HG03565 (cell line): ENCODE measurements at regions not wholly inside any gene's neighbourhood (a gene's known extent, or its start where the extent isn't known, plus 50 kb on each side); places are given as distances from the start of the nearest gene placed in this dataset.

ENCODE experiments used
- ATAC-seq: cut with Tn5 transposase; IDR thresholded peaks from one replicate; pipeline ENCODE4 v1.9.1; 2021; ENCODE audit warnings: mild to moderate bottlenecking, moderate library complexity; ENCODE audit not compliant: unreplicated experiment

GRCh38 chr1:98336472-98337083, 324.9 kb upstream of the SNX7 start:
- no peak for ATAC-seq

DNA sequence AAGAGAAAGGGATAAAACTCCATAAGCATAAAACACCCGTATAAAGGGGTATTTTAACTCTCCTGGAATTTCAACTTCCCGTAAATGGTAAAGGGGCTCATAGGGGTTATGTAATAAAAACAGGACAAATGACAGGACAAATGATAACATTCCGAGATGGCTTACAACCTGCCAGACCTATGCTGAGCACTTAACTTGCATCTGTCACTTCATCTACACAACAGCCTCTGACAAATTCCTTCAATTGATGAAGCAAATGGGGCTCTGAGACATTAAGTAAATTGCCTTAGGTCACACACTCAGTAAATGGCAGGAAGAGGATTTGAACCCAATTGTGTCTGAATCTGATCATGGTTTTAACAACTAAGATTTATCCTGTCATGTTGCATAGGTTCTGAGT, 327.6 kb upstream of the SNX7 start:
- ATAC-seq: no peak

DNA sequence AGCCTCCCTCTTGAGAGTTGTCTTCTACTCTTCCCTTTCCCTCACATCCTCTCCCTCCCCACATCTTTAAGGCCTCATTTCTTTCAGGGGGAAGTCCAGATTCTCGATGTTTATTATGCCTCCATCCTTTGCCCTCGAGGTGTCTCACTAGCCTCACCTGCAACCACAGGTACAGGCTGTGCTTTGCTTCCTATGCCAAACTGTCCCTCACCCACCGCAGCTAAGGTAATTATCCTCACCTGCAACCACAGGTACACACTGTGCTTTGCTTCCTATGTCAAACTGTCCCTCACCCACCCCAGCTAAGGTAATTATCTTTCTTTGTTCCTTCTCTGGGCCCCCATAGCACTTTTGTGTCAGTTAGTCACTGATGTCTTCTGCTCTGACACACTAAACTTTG, 328.1 kb upstream of the SNX7 start:
- ATAC-seq: no peak

DNA sequence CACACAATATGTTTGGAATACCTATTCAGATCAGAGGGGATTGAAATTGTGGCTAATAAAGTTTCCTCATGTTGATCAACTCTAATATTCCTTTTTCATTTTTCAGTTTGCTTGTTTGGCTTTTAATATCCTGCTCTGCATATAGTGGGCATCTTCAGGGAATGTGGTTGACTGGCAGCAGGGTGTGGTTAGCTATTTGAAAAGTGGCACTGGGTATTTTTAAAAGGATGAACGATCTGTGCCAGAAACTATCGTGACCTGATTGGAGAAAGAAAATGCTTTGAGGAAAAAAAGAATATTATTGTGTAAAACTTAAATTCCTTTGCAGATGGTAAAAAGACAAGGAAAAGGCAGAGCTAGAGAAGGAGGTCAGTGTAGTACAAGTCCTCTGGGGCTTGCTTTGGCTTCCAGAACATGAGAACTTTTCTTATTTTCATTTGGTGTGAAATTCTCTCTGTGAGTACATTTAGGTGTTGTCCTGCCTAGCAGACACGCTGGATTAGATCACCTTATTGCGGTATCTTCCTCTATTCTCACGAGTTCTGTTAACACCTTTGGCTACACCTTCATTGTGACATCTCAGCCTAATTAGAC, 329.7 kb upstream of the SNX7 start:
- no peak for ATAC-seq

GRCh38 chr1:98331243-98331642, 330.3 kb upstream of the SNX7 start:
- no peak for ATAC-seq

GRCh38 chr1:98330224-98330623, 331.3 kb upstream of the SNX7 start:
- no peak for ATAC-seq

GRCh38 chr1:98328855-98329254, 332.7 kb upstream of the SNX7 start:
- ATAC-seq: no peak

DNA sequence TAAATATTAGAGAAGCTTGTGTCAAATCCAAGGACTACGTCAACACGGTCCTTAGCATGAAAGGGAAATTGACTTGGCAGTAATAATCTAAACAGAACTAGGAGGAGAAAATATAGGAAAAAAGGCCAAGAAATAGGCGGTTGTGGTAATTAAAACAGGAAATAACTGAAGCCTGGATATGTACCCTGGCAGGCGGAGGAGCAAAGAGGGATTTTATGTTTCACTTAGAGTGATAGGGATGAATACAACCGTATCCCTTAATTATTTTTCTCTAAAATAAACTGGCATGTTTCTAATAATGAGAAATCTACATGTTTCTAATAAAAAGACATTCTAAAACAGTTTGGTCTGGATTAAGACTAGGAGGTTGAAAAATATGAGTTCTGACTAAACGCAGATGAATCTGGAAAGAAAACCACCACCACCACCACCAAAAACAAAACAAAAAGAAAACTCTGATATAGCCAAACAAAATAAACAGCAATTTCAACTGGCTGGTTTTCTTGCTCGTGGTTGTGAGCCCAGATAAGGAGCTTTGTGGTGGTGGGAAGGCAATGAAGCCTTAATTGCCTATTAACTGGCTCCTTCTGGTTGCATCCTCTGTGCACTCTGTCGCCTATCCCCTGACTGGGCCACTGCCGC, 334.2 kb upstream of the SNX7 start:
- ATAC-seq: no peak

- ATAC-seq: no peak
Measured at GRCh38 chr1:98325646-98326440, 335.7 kb upstream of the SNX7 start.

- ATAC-seq: no peak
Measured at GRCh38 chr1:98323906-98324358, 337.6 kb upstream of the SNX7 start.

DNA sequence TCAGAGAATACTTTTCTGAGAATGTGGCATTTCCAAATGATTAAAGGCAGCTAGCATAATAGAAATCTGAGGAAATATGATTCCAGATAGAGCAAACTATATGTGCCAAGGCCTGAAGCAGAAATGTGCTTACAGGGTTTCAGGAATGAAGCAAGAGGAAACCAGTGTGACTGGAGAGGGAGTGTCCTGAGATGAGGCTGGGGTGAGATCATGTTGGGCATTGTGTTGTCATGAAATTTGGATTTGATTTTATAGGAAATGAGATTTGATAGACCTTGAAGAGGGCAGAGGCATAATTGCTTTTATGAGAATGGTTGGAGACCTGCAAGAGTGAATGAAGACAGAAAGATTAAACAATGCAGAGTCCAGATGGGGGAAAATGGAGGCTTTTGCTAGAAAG, 338.1 kb upstream of the SNX7 start:
- ATAC-seq: no peak

GRCh38 chr1:98322966-98323365, 338.6 kb upstream of the SNX7 start:
- ATAC-seq: no peak

GRCh38 chr1:98322086-98322485, 339.4 kb upstream of the SNX7 start:
- no peak for ATAC-seq

DNA sequence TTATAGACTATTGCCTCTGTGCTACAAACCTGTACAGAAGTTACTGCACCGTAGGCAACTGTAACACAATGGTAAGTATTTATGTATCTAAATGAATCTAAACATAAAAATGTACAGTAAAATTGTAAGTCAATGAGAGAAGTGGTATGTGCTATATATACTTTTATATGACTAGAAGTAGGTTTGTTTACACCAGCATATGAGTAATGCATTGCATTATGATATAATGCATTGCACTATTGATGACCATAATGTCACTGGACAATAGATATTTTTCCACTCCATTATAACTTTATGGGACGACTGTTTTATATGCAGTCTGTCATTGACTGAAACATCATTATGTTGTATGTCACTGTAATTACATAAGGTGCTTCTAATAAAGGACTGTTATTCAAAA, 340.3 kb upstream of the SNX7 start:
- no peak for ATAC-seq

DNA sequence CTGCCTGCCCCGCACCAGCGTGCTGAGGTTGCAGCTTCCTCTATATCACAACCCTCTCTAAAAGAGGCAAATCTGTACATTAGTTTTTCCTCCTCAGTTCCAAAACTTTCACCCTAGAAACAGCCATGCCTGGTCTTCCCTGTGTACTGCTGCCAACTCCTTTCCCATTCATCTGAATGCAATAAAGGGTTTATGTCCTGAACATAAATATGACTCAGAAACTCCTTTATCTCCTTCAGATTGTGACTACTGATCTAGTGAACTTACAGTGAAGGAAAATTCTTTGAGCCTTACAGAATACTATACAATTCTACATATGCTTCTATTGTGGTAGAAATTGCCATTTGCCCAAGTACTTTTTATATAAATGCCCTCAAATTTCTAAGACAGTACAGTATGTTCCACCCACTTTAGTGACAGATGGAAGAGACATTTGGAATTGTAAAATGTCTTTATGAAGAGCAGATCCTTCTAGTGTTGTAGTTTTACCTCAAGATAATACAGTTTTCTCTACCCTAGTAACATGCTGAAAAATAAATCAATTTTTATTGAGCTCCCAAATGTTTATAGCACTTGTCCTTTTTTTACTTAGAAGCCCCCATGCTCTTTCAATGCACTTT, 345.1 kb upstream of the SNX7 start:
- no peak for ATAC-seq

DNA sequence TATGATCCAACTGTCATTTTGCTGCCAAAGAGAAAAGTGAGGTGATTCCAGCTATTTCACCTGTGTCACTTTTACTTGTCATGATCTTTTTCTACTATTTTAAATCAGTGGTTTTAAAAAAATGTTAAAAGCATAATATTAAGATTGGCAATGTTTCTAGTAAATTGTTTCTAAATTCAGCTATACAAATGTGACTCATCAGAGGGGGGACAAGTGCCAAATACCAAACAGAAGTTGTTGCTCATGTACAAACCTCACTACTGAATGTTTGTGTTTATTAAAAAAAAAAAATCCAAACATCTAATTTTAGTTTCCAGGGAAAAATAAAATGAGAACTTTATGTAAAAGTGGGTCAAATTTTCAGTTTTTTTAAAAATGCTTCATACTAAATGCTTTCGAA, 346.2 kb upstream of the SNX7 start:
- ATAC-seq: no peak

GRCh38 chr1:98314601-98315000, 346.9 kb upstream of the SNX7 start:
- no peak for ATAC-seq

DNA sequence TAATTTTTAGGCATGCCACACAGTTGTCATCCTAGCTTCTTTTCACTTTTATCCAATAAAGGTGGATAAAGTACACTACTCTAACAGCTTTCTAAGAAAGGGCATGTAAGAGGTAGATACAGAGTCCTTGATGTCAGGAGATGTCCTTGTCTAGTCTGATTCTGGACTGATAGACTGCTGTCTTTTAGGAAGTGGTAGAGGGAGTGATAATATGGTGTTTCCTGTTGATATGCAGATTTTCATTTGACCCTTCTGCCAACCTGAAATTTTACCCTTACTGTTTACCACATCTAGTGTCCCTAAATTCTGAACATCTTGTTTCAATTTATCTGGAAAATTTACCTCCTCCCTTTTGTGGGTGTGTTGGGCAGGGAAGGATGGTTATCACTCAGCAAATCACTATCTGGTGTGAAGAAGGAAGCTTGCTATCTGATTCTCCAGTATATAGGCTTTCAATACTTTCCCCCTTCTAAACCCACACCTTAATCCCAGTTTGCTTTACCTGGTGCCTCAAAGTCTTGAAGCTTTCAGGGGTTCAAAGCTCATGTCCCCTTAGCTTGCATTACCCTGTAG, 354.9 kb upstream of the SNX7 start:
- no peak for ATAC-seq

GRCh38 chr1:98305362-98305761, 356.2 kb upstream of the SNX7 start:
- no peak for ATAC-seq

DNA sequence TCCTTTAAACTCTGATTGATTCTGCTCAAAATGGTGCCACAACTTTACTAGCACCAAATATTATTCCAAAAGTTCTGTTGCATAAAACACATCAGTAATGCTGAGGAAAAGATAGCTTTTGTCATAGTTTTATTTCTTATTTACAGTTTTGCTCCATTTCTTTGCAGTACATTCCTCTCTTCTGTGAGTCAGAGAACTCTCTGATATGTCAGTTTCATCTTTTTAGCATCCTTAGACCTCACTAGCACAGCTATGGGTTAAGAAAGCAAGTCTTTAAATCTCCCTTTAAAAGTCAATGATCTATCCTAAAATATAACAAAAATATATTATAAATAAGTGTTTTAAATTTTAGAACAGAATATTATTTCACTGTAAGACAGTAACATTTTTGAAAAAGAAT, 356.6 kb upstream of the SNX7 start:
- ATAC-seq: no peak

DNA sequence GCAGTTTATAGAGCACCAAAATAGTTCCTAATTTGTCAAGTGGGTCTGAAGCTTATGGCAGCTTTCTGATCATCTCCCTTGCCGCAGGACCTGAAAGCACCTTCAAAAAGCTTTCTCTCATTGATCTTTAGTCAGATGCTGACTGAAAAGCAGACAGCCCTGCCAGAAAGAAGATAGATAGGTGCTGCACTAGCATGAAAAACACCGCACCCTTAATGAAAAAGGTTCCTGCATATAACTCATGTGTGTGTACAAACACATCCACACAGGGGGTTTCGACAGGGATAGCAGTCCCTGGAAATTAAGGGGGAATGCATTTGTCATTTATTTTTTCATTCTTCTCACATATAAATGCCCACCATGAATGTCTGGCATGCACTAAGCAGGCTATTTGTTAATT, 361.7 kb upstream of the SNX7 start:
- no peak for ATAC-seq
